ENCODE measurements at regions not wholly inside any gene's neighbourhood (a gene's known extent, or its start where the extent isn't known, plus 50 kb on each side); places are given as distances from the start of the nearest gene placed in this dataset.
"Not testable (repeated sequence)": the region's sequence is repeated elsewhere in the genome, so short reads cannot be mapped to it uniquely, and the experiment has no call there.

- DNase-seq = no peak
These were observed 288.1 kb upstream of the UBE2E3 start for GRCh38 chr2:180692322-180692721.

- not testable (repeated sequence) for DNase-seq
These were observed 288.6 kb upstream of the UBE2E3 start for GRCh38 chr2:180691855-180692223.

GRCh38 chr2:180691186-180691854 is 289.1 kb upstream of the UBE2E3 start:
- not testable (repeated sequence) for DNase-seq

- no peak for DNase-seq
These were observed 289.8 kb upstream of the UBE2E3 start for GRCh38 chr2:180690611-180691010.

GRCh38 chr2:180682871-180683270 is 297.5 kb upstream of the UBE2E3 start:
- DNase-seq = no peak

GRCh38 chr2:180679693-180680092 is 300.7 kb upstream of the UBE2E3 start:
- DNase-seq = no peak

- no peak for DNase-seq
These were observed 301.8 kb upstream of the UBE2E3 start for GRCh38 chr2:180678625-180678972.

- no peak for DNase-seq
These were observed 302.3 kb upstream of the UBE2E3 start for GRCh38 chr2:180677930-180678624.

- no peak for DNase-seq
These were observed 303.2 kb upstream of the UBE2E3 start for GRCh38 chr2:180677200-180677599.

GRCh38 chr2:180676520-180677025 is 303.8 kb upstream of the UBE2E3 start:
- no peak for DNase-seq

- DNase-seq = no peak
These were observed 305.2 kb upstream of the UBE2E3 start for GRCh38 chr2:180675170-180675569.

GRCh38 chr2:180672377-180672776 is 308.0 kb upstream of the UBE2E3 start:
- no peak for DNase-seq

- no peak for DNase-seq
These were observed 310.0 kb upstream of the UBE2E3 start for GRCh38 chr2:180670302-180671003.

- DNase-seq = no peak
These were observed 311.4 kb upstream of the UBE2E3 start for GRCh38 chr2:180669016-180669415.

GRCh38 chr2:180664507-180664906 is 315.9 kb upstream of the UBE2E3 start:
- no peak for DNase-seq

- DNase-seq = no peak
These were observed 317.4 kb upstream of the UBE2E3 start for GRCh38 chr2:180662941-180663471.

GRCh38 chr2:180662521-180662920 is 317.9 kb upstream of the UBE2E3 start:
- DNase-seq = no peak

GRCh38 chr2:180661686-180662030 is 318.7 kb upstream of the UBE2E3 start:
- no peak for DNase-seq

GRCh38 chr2:180660881-180661685 is 319.3 kb upstream of the UBE2E3 start:
- no peak for DNase-seq

GRCh38 chr2:180660207-180660606 is 320.2 kb upstream of the UBE2E3 start:
- no peak for DNase-seq

- DNase-seq = no peak
These were observed 323.4 kb upstream of the UBE2E3 start for GRCh38 chr2:180657054-180657453.

GRCh38 chr2:180656455-180656847 is 324.0 kb upstream of the UBE2E3 start:
- no peak for DNase-seq

Measured in activated CD4-positive, alpha-beta T cell treated with anti-CD3 and anti-CD28 coated beads, Interleukin-10, Interleukin-2, amounts not matched to agents 100 ng/mL and 50 ng/mL, durations not matched to agents 16 hours and 8 hours (primary cell).